Endothelial cell (in vitro differentiated cells): ENCODE measurements at regions not wholly inside any gene's neighbourhood (a gene's known extent, or its start where the extent isn't known, plus 50 kb on each side); places are given as distances from the start of the nearest gene placed in this dataset.
"Not testable (repeated sequence)": the region's sequence is repeated elsewhere in the genome, so short reads cannot be mapped to it uniquely, and the experiment has no call there.

Experiments used
- DNase-seq: peaks from one replicate; pipeline ENCODE4 v3.0.0; 2021; ENCODE audit warnings: low spot score
- H3K27ac Mint-ChIP-seq: one replicate; pipeline ENCODE4 v1.8.0; 2021; ENCODE audit warnings: mixed read lengths, inconsistent platforms; ENCODE audit not compliant: unreplicated experiment
- H3K27me3 Mint-ChIP-seq: one replicate; pipeline ENCODE4 v1.8.0; 2021; ENCODE audit warnings: mild to moderate bottlenecking, moderate library complexity, mixed read lengths, inconsistent platforms; ENCODE audit not compliant: unreplicated experiment
- H3K36me3 Mint-ChIP-seq: one replicate; pipeline ENCODE4 v1.8.0; 2021; ENCODE audit warnings: mild to moderate bottlenecking, low read depth, mixed read lengths, inconsistent platforms; ENCODE audit not compliant: unreplicated experiment
- H3K4me1 Mint-ChIP-seq: one replicate; pipeline ENCODE4 v1.8.0; 2021; ENCODE audit warnings: mild to moderate bottlenecking, mixed read lengths, inconsistent platforms; ENCODE audit not compliant: unreplicated experiment
- H3K4me3 Mint-ChIP-seq: one replicate; pipeline ENCODE4 v1.8.0; 2021; ENCODE audit warnings: mild to moderate bottlenecking, mixed read lengths, inconsistent platforms; ENCODE audit not compliant: unreplicated experiment
- H3K9me3 Mint-ChIP-seq: one replicate; pipeline ENCODE4 v1.8.0; 2021; ENCODE audit warnings: mixed read lengths, inconsistent platforms; ENCODE audit not compliant: unreplicated experiment
- CTCF ChIP-seq: fragments of 200-600 bp; sonication (generic); IDR thresholded peaks from one replicate; pipeline ENCODE4 v1.5.0; 2021; ENCODE audit warnings: antibody characterized with exemption; ENCODE audit not compliant: unreplicated experiment

DNA sequence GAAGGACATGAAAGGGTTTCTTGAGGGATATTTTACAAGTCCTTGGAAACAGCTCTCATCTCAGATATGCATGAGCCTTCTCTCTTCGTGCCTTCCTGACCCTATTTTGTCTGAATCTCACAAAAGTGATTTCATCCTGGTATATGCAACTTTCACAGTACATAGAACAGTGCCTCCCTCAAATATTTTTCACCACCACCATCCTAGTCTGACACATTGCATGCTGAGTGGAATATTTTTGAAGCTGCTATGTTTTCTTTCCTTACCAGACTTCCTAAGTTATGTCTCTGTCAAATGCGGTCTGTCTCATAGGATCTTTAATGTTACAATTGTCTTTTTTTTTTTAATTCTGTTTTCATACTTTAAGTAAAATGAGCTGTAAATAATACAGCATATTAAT is 673.3 kb upstream of the LRRN3 start:
- Mint-ChIP-seq H3K36me3 (no peaks in the 10 kb centered on the region), H3K4me1 (peaks cover 10% of the 10 kb centered on the region), H3K9me3 (no peaks in the 10 kb centered on the region), H3K27ac (no peak overlapping the region), H3K4me3 (no peak overlapping the region), H3K27me3 (no peaks in the 10 kb centered on the region)
- TF ChIP-seq CTCF, result no peak
- no peak for DNase-seq

- no peak for TF ChIP-seq CTCF
- Mint-ChIP-seq H3K4me3 (no peak overlapping the region), H3K9me3 (no peaks in the 10 kb centered on the region), H3K27ac (no peak overlapping the region), H3K4me1 (peaks cover 10% of the 10 kb centered on the region), H3K36me3 (no peaks in the 10 kb centered on the region), H3K27me3 (no peaks in the 10 kb centered on the region)
- no peak for DNase-seq
Observed at GRCh38 chr7:110418659-110419280, 672.2 kb upstream of the LRRN3 start.

- no peak for TF ChIP-seq CTCF
- no peaks in the 10 kb centered on the region for H3K9me3 Mint-ChIP-seq
- no peaks in the 10 kb centered on the region for H3K36me3 Mint-ChIP-seq
- H3K4me3 Mint-ChIP-seq, result no peak overlapping the region
- H3K27ac Mint-ChIP-seq, result no peak overlapping the region
- peaks cover 10% of the 10 kb centered on the region for H3K4me1 Mint-ChIP-seq
- no peaks in the 10 kb centered on the region for H3K27me3 Mint-ChIP-seq
- no peak for DNase-seq
Observed at GRCh38 chr7:110420788-110421187, 670.1 kb upstream of the LRRN3 start.

DNA sequence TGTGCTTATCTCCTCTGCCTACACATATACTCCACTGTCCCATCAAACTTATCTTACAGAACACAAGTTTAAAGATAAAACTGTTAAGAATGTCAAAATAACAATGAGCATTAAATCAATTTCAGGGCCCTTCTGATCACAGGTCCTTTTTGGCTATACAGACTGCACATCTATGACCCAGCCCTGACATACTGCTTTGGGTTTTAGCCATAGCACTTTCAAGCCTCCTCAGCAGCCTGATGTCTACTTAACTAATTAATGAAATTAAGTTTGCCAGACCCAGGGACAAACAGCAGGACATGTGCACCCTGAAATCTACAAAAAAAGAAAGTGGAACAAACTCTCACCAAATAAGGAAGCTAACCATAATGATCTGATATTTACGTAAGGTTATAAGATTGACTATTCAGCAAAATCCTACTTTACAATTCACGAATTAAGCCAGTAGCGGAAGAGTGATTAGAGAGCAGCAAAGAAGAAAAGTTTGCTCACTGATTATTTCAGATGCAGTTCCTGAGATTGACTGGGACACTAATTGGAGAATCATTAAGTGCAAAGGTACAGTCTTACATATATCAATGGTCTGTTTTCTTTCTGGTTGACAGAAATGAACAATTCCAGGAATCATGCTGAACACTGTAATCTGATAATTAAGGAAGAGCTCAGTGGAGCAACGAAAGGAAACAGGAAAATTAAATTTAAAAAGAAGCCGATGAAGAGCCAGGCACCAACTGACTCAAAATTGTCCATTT is 669.3 kb upstream of the LRRN3 start:
- no peak for TF ChIP-seq CTCF
- Mint-ChIP-seq H3K4me3 (no peak overlapping the region), H3K27ac (no peak overlapping the region), H3K9me3 (no peaks in the 10 kb centered on the region), H3K36me3 (no peaks in the 10 kb centered on the region), H3K4me1 (peaks cover 10% of the 10 kb centered on the region), H3K27me3 (no peaks in the 10 kb centered on the region)
- no peak for DNase-seq

DNA sequence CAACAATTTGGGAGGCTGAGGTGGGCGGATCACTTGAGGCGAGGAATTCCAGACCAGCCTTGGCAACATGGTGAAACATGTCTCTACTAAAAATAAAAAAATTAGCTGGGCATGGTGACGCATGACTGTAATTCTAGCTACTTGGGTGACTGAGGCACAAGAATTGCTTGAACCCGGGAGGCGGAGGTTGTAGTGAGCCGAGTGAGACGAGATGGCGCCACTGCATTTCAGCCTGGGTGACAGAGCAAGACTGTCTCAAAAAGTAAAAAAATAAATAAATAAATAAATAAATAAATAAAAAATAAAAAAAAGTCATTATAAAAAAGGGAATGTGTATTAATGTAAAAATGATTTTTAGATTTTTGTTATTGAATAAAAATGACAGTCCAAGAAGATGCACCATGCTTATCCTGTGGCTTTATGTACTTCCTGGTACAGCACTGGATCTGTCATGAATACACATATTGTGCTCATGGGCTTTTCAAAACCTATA is 658.8 kb upstream of the LRRN3 start:
- Mint-ChIP-seq H3K4me3 (no peak overlapping the region), H3K27me3 (no peaks in the 10 kb centered on the region), H3K4me1 (no peaks in the 10 kb centered on the region), H3K27ac (no peak overlapping the region), H3K36me3 (no peaks in the 10 kb centered on the region), H3K9me3 (no peaks in the 10 kb centered on the region)
- DNase-seq, result no peak
- TF ChIP-seq CTCF, result no peak

DNA sequence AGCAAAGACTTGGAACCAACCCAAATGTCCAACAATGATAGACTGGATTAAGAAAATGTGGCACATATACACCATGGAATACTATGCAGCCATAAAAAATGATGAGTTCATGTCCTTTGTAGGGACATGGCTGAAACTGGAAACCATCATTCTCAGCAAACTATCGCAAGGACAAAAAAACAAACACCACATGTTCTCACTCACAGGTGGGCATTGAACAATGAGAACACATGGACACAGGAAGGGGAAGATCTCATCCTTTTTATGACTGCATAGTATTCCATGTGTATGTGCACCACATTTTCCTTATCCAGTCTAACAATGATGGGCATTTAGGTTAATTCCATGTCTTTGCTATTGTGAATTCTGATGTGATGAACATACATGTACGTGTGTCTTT is 652.0 kb upstream of the LRRN3 start:
- not testable (repeated sequence) for H3K36me3 Mint-ChIP-seq, DNase-seq, H3K27ac Mint-ChIP-seq, H3K9me3 Mint-ChIP-seq, H3K4me1 Mint-ChIP-seq, H3K4me3 Mint-ChIP-seq, H3K27me3 Mint-ChIP-seq
